ENCODE measurements at regions not wholly inside any gene's neighbourhood (a gene's known extent, or its start where the extent isn't known, plus 50 kb on each side); places are given as distances from the start of the nearest gene placed in this dataset.

DNA sequence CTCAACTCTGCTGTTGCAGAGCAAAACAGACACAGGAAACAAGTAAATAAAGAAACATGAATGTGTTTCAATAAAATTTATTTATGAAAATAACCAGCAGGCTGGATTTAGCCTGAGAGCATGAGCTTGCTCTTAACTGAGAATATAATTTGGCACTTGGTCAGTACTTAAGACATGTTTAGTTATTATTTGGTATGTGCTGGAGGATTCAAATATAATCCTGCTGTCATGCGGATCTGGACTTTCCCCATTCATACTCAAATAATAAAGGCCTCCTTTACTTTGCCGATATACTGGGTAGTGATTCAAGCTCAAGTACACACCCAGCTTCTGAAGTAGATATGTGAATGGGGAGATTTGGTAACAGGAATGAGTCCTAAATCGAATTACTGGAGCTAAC lies 465.5 kb upstream of the HS3ST1 start:
- TF ChIP-seq, protein P1, sequence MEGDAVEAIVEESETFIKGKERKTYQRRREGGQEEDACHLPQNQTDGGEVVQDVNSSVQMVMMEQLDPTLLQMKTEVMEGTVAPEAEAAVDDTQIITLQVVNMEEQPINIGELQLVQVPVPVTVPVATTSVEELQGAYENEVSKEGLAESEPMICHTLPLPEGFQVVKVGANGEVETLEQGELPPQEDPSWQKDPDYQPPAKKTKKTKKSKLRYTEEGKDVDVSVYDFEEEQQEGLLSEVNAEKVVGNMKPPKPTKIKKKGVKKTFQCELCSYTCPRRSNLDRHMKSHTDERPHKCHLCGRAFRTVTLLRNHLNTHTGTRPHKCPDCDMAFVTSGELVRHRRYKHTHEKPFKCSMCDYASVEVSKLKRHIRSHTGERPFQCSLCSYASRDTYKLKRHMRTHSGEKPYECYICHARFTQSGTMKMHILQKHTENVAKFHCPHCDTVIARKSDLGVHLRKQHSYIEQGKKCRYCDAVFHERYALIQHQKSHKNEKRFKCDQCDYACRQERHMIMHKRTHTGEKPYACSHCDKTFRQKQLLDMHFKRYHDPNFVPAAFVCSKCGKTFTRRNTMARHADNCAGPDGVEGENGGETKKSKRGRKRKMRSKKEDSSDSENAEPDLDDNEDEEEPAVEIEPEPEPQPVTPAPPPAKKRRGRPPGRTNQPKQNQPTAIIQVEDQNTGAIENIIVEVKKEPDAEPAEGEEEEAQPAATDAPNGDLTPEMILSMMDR (IDR thresholded peaks at IDR 0.05), result no peak
- TF ChIP-seq POLR2A (IDR thresholded peaks at IDR 0.05), result no peak
- no peak for TF ChIP-seq POLR2AphosphoS5 (IDR thresholded peaks at IDR 0.05)
